ENCODE measurements at regions not wholly inside any gene's neighbourhood (a gene's known extent, or its start where the extent isn't known, plus 50 kb on each side); places are given as distances from the start of the nearest gene placed in this dataset.

DNA sequence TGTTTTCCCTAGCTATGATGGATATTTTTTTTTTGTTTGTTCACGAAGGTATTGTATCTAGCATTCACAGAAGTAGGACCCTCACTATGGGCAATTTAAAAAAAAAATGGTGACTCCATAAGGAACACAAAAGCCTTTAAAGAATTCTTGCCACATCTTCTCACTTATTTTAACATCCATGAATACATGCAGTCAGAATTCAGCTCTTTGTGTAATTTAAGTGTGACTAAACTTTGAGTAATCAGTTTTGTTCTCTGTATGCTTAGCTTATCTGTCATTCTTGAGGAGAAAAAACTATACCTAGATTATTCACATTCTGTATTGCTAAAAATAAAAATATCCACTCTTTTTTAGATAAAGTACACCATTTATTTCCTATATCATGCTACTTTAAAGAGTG lies 313.2 kb upstream of the KCND2 start:
- TF ChIP-seq TAF1 (IDR thresholded peaks at IDR 0.05; ENCODE audit: borderline replicate concordance, low read depth, low read length) (no peak), POLR2A (IDR thresholded peaks at IDR 0.05; ENCODE audit: low read depth, low read length) (no peak)

Measured in GM12892 (cell line).